TTC549 (cell line): ENCODE measurements at regions not wholly inside any gene's neighbourhood (a gene's known extent, or its start where the extent isn't known, plus 50 kb on each side); places are given as distances from the start of the nearest gene placed in this dataset.
"Not testable (repeated sequence)": the region's sequence is repeated elsewhere in the genome, so short reads cannot be mapped to it uniquely, and the experiment has no call there.

ENCODE experiments used
- FAIRE-seq: peaks from 2 replicates; lab custom pipeline; 2012; peaks lifted over from hg19 to GRCh38; lab: Jason Lieb, UNC

DNA sequence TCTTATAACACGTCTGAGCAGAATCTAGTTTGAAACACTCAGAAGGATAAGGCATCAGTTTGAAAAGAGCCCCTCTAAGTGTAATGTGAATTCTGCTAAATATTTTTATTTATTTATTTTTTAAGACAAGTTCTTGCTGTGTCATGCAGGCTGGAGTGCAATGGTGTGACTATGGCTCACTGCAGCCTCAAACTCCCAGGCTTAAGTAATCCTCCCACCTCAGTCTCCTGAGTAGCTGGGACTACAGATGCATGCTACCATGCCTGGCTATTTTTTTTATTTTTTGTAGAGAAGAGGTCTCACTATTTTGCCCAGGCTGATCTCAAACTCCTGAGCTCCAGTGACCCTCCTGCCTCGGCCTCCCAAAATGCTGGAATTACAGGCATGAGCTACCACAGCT lies 225.9 kb upstream of the SEL1L start:
- no peak for FAIRE-seq

DNA sequence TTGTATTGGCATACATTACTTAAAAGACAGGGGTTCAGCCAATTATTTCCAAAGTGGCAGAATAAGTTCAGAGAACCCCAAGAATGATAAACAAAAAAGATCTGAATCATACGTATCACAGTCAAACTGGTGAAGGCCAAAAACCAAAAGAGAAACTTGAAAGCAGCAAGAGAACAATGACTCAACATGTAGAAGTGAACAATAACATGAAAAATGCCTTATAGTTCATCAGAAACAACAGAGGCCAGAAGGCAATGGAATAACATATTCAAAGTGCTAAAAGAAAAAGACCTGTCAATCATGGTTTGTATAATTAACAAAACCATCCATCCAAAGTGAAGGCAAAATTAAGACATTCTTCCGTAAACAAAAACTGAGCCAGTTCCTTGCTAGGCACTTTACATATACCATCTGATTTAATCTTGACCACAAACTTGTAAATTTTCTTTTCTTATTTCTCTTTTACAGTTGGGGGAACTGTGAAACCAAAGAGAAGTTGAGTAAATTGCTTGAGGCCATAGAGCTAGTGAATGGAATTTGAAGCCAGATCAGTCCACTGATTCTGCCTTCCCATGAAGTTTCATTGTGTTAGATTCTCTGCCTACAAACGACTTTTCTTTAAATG lies 232.1 kb upstream of the SEL1L start:
- FAIRE-seq = no peak

DNA sequence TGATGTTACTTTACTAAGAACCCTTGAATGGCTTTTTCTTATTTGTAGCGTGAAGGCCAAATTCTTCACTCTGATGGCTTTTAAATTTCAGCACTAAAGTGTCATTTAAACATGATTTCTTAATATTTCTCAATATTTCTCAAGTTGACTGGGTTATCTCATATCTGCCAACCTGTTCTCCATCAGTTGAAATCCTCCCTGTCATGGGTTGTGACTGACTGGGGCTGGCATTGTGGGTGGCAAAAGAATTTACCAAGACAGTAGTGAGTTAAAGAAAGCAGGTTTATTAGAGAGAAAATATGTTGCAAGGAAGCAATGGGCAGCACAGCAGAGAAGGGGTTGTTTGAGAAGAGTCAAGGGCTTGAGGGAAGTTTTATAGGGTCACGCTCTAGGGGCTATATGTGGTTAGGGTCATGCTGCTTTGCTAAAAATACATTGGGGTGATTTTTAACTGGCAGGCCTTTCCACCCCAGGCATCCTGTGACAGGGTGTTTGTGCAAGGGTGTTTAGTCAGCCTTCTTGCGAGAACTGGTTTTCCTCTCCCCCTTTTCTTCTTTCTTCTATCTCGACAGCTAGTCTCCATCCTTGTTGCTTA lies 232.8 kb upstream of the SEL1L start:
- no peak for FAIRE-seq

DNA sequence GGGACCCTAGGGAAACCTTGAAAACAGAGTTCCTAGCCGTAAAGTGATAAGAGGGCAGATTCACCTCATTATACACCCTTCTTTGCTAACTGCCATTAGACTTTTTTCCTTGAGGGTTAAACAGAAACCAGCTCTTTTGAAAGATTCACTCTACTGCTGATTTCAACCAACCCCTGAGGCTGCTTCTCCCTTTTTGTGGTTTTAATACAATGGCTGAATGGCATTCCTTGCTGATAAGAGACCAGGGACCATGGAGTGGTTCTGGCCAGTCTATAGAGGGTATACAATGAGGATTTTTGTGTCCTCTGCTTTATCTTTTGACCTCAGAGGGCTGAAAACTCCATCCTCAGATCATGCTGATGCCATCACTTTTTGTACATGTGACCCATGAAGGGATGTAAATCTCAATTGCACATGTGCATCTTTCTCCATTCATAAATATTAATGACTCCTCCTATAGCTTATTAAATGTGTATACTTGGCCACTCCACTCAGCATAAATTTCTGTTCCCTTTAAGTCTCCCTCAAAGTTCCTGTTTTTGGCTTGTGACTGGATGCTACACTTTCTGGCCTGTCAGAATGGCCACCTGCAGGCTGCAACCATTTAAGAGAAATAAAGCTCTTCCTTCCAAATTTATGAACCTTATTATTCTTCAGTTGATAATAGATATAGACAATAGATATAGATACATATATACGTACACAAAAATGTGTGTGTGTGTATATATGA lies 233.8 kb upstream of the SEL1L start:
- no peak for FAIRE-seq

DNA sequence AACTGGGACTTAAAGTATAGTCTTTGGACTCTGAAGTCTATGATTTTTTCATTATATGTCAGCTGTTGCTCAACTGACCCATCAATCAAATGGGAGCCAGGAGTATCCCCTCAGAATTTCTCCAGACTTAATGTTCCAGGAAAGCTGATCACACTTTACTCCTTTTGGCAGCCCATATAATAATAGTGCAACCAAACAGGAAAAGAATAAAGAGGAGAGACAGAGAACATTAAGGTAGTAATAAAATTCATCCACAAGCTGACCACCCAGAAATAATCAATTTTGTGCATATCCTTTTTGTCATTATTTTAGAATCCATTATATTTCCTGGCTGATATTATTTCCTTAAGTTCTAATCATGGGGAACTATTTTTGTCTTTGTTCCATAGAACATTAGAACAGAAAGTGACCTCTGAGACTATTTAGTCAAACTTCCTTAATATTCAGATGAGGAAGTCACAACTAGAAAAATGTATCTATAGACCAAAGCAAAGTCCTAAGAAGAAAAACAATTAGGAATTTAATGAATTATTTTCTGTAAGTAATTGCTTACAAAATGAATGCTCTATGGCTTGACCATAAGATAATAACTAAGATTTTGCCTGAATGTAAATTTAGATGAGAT lies 238.1 kb upstream of the SEL1L start:
- FAIRE-seq = no peak

DNA sequence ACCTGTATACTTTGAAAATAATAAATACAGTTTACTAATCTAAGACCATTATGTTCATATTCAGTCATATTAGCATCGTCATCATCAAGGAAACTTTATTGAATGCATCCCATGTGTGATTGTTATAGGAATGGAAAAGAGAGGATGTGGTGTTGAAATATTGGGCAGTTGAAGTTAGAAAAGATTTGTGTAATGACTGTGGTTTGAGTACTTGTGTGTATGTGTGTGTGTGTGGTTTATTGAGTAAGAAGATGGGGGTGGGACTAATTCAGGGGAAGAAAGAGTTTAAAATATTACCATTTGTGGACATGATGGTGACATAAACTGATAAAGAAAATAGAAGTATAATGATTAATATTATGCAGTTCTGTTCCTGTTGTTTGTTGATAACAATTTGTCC lies 238.7 kb upstream of the SEL1L start:
- no peak for FAIRE-seq

DNA sequence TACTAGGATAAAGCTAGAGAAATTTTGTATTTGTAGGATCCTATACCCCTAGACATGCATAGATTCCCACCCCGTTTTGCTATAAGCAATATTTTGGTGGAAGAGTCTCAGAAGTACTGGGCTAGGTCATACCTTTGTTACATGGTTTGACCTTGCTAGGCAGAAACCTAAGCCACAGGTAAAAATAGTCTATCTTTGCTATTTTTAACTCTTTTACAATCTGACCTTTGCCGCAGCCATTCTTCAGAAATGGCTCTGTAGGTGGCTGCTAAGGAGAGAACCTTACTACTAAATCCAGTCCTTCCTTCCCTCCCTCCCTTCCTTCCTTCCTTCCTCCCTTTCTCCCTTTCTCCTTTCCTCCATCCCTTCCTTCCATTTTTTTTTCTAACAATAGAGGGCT lies 242.9 kb upstream of the SEL1L start:
- no peak for FAIRE-seq

DNA sequence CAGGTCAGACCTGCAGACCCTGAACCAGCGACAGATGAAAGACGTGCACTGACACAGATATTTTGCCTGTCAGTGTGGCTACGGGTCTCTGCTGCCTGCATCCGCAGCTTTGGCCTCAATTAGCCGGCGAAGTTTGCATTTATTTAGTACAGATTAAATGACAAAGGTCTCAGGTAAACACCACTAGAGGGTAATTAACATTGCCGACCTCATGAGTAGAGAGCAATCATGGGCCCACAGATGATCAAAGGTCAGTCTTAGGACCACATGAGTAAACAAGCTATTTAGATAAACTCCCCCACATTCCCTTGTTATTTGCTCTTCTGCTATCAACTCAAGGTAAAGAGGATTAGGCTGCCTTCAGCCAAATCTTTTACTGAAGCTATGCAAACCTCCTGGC lies 248.1 kb upstream of the SEL1L start:
- not testable (repeated sequence) for FAIRE-seq

DNA sequence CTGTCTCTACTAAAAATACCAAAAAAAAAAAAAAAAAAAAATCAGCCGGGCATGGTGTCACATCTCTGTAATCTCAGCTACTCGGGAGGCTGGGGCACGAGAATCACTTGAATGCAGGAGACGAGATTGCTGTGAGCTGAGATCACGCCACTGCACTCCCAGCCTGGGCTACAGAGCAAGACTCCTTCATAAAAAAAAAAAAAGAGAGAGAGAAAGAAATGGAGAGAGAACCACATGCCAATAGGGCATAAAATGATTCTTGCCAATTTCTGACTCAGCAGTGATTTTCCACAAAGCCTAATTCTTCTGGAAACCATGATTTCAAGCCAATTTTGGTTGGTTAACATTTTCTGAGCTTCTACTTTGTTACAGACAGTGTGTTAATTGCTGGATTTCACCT lies 250.4 kb upstream of the SEL1L start:
- no peak for FAIRE-seq

DNA sequence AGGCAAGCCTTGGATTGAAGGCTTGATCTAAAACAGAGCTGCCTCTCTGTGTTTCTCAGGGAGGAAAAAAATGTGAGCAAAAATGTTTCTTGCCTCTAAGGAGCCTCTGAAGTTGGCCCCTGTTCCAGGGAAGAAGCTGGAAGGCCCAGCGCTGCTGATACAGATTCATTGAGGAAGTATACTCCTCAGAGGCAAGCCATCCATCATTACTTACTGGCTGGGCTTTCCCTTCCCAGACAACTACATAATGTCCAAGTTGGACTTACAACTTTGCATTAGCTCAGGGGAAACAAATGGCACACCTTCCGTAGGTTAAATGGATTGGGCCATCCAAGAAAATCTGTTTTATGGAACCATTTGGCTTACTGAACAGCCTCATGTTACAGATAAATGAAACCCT lies 263.7 kb upstream of the SEL1L start:
- FAIRE-seq = no peak

DNA sequence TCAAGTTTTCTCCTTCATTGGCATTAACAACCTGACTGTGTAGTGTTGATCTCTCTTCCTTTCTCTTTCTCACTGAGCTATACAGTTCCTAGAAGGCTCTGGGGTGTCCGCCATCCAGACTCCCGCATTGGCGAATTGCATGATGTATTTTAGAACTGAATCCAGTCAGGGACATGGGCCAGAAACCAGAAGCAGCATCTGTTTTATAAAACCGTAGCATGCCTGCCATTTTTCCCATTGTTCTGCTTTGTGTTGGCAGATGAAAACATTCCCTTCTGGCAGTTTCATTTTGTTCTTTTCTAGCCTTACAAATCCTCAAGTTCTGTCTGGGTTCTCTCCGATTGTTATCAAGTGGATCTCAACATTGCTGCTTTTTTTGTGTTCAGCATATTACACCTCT lies 268.3 kb upstream of the SEL1L start:
- FAIRE-seq = no peak

DNA sequence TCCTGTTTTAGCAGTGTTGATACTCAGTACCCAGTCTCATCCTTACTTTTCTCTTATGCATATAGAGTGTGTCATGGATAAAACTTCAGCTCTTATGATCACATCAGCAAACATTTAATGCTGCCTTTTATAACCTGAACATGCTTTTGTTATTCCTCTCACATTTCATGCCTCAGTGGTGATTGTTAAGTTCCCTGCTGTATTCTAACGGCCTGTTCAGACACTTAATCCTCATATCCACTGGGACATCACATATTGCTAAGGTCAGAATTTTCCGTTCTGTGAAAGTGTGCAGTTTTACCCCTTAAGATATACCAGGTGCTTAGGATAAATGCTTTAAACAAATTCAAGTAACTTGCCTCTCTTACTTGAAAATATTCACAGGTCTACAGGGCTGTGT lies 268.7 kb upstream of the SEL1L start:
- FAIRE-seq = no peak

DNA sequence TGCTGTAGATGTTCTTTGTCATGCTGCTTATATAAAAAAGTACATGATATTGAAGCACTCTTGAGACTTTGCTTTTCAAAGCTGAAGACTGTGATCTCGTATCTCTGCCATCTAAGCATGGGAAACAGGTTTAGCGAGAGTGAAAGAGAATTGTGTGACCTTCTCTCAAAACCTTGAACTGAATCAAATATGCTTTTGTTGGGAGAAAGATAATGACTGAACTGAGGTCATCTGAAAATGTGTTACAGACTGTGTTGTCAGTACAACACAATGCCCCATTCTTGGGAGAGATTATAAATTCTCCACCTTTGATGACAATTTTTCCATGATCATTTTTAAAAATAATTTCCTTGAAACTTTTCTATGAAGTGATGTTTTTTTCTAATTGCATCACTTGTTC lies 272.1 kb upstream of the SEL1L start:
- FAIRE-seq = no peak

DNA sequence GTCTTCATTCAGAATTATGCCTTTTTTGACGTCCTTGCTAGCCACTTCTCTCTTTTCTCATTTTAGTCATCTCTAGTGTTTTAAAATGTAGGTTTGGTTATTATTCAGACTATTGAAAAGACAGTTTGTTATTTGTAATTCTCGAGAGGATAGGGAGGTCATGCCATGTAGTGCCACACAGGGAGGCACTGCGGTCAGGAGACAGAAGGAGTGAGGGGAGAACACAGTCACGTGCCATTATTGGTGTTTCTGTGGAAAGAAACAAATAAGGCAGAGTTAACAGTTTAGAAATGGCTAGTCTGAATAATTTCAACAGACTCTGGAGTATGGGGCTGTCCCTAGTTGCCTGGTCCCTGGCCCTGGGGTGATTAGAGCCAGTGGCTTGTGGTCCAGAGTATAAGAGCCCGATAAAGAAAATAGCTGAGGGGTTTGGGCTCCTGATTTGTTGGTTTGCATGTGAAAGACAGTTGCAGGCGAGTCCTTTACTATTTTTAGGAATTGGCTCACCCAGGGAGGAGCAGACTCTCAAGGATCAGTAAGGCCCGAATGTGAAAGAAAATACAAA lies 278.1 kb upstream of the SEL1L start:
- no peak for FAIRE-seq

DNA sequence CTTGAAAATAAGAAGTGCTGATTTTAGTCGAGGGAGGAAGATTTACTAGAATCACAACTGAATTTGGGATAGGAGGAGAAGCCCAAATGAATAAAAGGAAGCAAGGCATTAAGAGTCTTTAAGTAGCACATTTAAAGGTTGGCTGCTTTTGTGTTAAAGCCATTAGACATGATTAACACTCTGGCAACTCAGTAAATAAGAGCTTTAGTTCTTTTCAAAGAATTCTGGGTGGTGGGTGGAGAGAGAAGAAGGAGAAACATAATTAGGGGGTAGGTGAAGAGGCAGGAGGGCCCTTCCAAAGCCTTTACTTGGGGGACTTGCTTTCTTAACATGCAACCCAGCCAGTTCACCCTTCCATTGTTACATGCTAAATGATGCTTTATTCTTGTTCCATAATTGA lies 284.6 kb upstream of the SEL1L start:
- FAIRE-seq = no peak

DNA sequence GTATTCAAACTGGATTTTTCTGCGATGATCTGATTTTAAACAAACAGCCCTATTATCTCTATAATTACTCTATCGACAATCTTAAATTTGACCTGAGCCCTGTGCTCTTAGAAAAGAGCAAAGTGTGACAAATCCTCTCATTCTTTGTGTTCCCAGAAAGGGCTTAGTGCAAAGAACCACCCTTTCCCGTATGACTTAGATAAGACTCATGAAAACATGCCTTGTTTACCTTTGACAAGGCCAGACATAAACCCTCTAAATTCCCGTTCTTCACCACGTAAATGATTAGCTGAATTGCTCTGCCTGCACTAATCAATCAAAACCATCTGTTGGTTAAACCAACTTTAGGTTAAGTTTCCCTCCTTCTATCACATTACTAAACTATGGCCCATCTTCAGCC lies 285.7 kb upstream of the SEL1L start:
- FAIRE-seq = no peak

DNA sequence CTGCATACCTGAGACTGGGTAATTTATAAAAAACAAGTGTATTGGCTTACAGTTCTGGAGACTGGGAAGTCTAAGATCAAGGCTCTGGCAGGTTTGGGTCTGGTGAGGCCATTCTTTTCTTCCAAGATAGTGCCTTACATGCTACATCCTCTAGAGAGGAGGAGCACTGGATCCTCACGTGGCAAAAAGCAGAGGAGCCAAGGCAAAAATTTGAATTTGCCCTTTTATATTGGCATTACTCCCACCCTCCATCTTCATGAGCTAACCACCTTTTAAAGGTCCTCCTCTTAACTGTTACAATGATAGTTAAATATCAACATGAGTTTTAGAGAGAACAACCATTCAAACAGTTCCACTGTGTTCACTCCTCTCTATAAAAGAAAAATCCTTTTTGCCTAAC lies 286.3 kb upstream of the SEL1L start:
- FAIRE-seq = no peak

DNA sequence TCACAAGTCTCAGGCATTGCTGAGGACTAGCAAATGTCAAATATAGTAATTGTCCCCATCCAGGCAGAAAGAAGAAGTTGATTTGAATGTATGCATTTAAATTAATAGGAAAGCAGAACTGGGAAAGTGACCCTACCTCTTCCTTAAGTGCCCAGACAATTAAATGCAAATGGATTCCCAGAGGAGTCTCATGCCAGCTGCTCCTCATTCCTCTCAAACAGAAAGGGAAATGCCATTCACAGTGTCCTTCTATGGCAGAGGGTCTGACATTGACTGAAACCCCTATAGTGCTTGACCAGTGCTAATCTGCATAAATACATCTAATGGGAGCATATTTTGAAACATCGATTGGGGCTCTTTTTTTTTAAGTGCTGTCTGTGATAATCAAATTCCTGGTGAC lies 292.4 kb upstream of the SEL1L start:
- no peak for FAIRE-seq

DNA sequence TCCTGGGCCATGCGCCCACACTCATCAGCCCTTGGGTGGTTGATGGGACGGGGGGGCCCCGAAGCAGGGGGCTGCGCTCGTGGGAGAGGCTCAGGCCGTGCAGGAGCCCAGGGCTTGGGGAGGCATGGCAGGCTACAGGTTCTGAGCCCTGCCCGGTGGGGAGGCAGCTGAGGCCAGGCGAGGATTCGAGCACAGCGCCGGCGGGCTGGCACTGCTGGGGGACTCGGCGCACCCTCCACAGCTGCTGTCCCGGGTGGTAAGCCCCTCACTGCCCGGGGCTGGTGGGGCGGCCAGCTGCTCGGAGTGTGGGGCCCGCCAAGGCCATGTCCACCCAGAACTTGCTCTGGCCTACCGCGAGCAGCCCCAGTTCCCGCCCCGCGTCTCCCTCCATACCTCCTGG lies 295.8 kb upstream of the SEL1L start:
- FAIRE-seq = no peak

DNA sequence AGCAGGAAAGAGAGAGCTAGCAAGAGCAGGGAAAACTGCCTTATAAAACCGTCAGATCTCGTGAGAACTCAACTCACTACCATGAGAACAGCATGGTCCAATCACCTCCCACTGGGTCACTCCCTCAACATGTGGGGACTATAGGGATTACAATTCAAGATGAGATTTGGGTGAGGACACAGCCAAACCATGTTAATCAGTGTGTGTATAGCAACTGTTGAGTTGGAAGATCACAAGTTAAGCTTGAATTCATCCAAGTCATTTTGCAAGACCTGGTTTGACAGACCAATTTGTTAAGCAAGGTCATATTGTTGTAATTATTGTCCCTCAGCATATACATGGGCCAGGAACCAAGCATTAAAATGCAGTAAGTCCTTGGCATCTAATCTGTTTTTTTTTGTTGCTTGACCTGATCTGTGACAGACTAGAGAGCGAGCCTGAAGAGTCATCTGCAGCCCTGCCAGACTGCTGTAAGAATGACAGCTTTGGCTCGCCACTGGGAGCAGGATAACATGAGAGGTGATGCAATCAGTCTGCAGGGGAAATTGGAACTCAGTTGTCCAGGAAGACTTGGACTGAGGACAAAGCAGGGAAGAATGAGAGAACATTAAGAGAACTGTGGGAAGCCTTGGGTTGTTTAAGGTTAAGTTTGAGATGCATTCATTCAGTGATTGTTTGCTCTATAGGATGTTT lies 297.6 kb upstream of the SEL1L start:
- FAIRE-seq = no peak

DNA sequence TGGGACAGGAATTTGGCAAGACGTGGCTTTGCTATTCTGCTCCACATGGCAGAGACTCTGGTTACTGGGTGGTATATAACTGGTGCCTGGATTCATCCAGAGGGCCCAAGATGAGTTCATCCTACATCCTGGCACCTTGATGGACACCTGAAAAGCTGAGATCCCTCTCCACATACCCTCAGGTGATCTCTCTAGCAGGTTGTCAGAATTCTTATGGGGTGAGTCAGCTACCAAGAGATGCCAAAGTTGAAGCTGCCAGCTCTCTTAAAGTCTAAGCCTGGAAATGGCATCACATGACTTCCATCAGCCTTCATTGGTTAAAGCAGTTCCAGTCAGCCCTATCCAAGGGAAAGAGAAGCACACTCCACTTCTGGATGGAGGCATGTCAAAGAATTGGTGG lies 300.7 kb upstream of the SEL1L start:
- FAIRE-seq = no peak

DNA sequence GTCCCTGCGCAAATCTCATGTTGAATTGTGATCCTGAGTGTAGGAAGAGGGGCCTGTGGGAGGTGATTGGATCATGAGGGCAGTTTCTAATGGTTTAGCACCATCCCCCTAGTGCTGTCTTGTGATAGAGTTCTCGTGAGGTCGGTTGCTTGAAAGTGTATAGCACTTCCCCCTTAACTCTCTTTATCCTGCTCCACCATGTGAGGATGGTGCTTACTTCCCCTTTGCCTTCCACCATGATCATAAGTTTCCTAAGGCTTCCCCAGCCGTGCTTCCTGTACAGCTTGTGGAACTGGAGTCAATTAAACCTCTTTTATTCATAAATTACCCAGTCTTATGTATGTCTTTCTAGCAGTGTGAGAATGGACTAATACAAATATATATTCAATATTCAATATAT lies 303.7 kb upstream of the SEL1L start:
- FAIRE-seq = no peak

DNA sequence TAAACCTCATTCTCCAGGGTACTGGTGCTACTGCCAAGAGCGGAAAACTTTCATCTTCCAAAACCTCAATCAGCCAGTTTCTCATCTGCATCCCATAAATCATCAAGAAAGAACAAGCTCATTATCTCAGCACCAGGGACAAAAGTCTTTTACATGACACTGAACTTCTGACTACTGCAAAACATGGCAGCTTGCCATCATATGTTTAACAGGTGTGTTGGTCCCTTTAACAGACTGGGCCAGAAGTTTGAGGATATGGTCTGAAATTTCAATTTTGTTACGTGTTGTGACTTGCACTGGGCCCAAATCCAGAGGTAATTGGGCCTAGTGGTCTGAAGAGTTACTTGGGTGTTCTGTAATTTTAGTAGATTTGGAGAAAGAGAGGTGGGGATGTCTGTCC lies 305.4 kb upstream of the SEL1L start:
- FAIRE-seq = no peak
